ENCODE measurements at regions not wholly inside any gene's neighbourhood (a gene's known extent, or its start where the extent isn't known, plus 50 kb on each side); places are given as distances from the start of the nearest gene placed in this dataset.

- no peaks in the 10 kb centered on the region for H3K36me3 ChIP-seq (ENCODE audit: control insufficient read depth in 1 of 2, insufficient read depth in 2 of 2, low read length in 2 of 2)
- no peaks in the 10 kb centered on the region for H4K20me1 ChIP-seq (ENCODE audit: insufficient read depth)
- H3K4me2 ChIP-seq (ENCODE audit: low read length): peak overlapping the region; percentile 57
- no peak overlapping the region for H2AFZ ChIP-seq (ENCODE audit: low read depth, low read length, poor library complexity, severe bottlenecking)
- H3K79me2 ChIP-seq (ENCODE audit: insufficient read depth, low read length): no peaks in the 10 kb centered on the region
- no peaks in the 10 kb centered on the region for H3K9me3 ChIP-seq (ENCODE audit: control insufficient read depth in 1 of 2, insufficient read depth in 1 of 2, low read depth in 1 of 2, low read length in 2 of 2)
- ATAC-seq: no peak
- no peak for DNase-seq (ENCODE audit: low read depth, low spot score)
- TF ChIP-seq FOSL1 (IDR thresholded peaks at IDR 0.05; ENCODE audit: low read depth): no peak
- TF ChIP-seq SRF (IDR thresholded peaks at IDR 0.05; ENCODE audit: low read depth): no peak
- TF ChIP-seq SIN3A (IDR thresholded peaks at IDR 0.05; ENCODE audit: low read depth): no peak
- TF ChIP-seq POLR2A (IDR thresholded peaks at IDR 0.05; ENCODE audit: borderline replicate concordance, extremely low read depth, insufficient read depth, insufficient read length): no peak
- no peak for TF ChIP-seq EZH2phosphoT487 (IDR thresholded peaks at IDR 0.05; ENCODE audit: borderline replicate concordance)
- TF ChIP-seq JUND (IDR thresholded peaks at IDR 0.05): no peak
- no peak for TF ChIP-seq ZBTB33 (IDR thresholded peaks at IDR 0.05; ENCODE audit: extremely low read depth, insufficient replicate concordance, low read length)
- TF ChIP-seq EZH2 (IDR thresholded peaks at IDR 0.05): no peak
- no peak for TF ChIP-seq ELF1 (IDR thresholded peaks at IDR 0.05; ENCODE audit: borderline replicate concordance, low read depth)
- no peak for TF ChIP-seq CEBPB (IDR thresholded peaks at IDR 0.05; ENCODE audit: low read depth)
- no peak for TF ChIP-seq TCF7L2 (IDR thresholded peaks at IDR 0.05; ENCODE audit: borderline replicate concordance, extremely low read depth, insufficient read depth, insufficient read length)
- TF ChIP-seq ATF3 (IDR thresholded peaks at IDR 0.05): no peak
- TF ChIP-seq MAX (IDR thresholded peaks at IDR 0.05): no peak
- no peak for TF ChIP-seq ZNF274 (IDR thresholded peaks at IDR 0.05; ENCODE audit: low read depth, low read length)
- TF ChIP-seq POLR2AphosphoS5 (IDR thresholded peaks at IDR 0.05; ENCODE audit: low read depth, low read length): no peak
- TF ChIP-seq EGR1 (IDR thresholded peaks at IDR 0.05; ENCODE audit: low read depth): no peak
- no peak for TF ChIP-seq YY1 (IDR thresholded peaks at IDR 0.05; ENCODE audit: extremely low read depth, insufficient replicate concordance, low read depth, low read length)
- H3K4me1 ChIP-seq (ENCODE audit: control insufficient read depth in 1 of 2, insufficient read depth in 2 of 2, low read length in 2 of 2): peaks cover 25 to 67% of the 10 kb centered on the region in 2 experiments
- no peak overlapping the region for H3K4me3 ChIP-seq (replicated peaks in 1 of 2; ENCODE audit: low read depth in 1 of 2, low read length in 2 of 2)
- RAD21 ChIA-PET (ENCODE audit: low non-redundant PET in 1 of 2, low total read pairs in 2 of 2, uncharacterized antibody in 2 of 2, unreplicated experiment in 2 of 2): no interaction called here
- POLR2A ChIA-PET: interaction anchor here (1.8 kb wide), 1 partner anchor 148 kb away, joined by 4 read pairs; the partner anchor contains the start of genes MPHOSPH9 and MTRFR
- no TSS peak for BruUV-seq (replicated peaks)
- no peak overlapping the region for H3K27ac ChIP-seq (ENCODE audit: low read depth, low read length)
- CTCF ChIA-PET: no interaction called here
- no peaks in the 10 kb centered on the region for H3K27me3 ChIP-seq (ENCODE audit: insufficient read depth, low read length)
- peak overlapping the region; percentile 8; the same call in 1 of the 2 replicates for H3K9ac ChIP-seq (ENCODE audit: low read length)
- H3K9me2 ChIP-seq (ENCODE audit: insufficient read depth): no peaks in the 10 kb centered on the region
- intact Hi-C loops (cut with micrococcal nuclease): no loop called here
Measured at GRCh38 chr12:123085066-123085465, 65.8 kb downstream of the PITPNM2 start.

Measured in HCT116 (cell line).